Pancreas (tissue), 10 donors: ENCODE measurements at regions not wholly inside any gene's neighbourhood (a gene's known extent, or its start where the extent isn't known, plus 50 kb on each side); places are given as distances from the start of the nearest gene placed in this dataset.
"Not testable (repeated sequence)": the region's sequence is repeated elsewhere in the genome, so short reads cannot be mapped to it uniquely, and the experiment has no call there.

Experiments used
- ATAC-seq, 4 donors: fragments of 200-7000 bp; cut with Tn5 transposase; one replicate each; pipeline versions ENCODE4 v1.8.0 to v1.9.1; 2020; ENCODE audit warnings: mild to moderate bottlenecking in 4 of 4, moderate library complexity in 4 of 4
- DNase-seq, 6 donors: peaks; one replicate each; pipeline ENCODE4 v3.0.0-alpha.2; 2020
- FAIRE-seq: peaks from 2 replicates; lab custom pipeline; 2012; peaks lifted over from hg19 to GRCh38; lab: Jason Lieb, UNC
- H3K27ac ChIP-seq, 4 donors: fragments of 200-600 bp; sonication (generic); 1 replicate in 3 of 4; 2 replicates in 1 of 4; pipeline versions ENCODE4 v1.5.0 to v1.8.0; 2020
- H3K27me3 ChIP-seq, 4 donors: fragments of 200-600 bp; one replicate each; pipeline ENCODE4 v1.8.0; 2021
- H3K36me3 ChIP-seq, 3 donors: fragments of 200-600 bp; sonication (generic) in 1 of 3; one replicate each; pipeline versions ENCODE4 v1.5.0 to v1.8.0; 2020 to 2021
- H3K4me1 ChIP-seq, 3 donors: fragments of 200-600 bp; one replicate each; pipeline ENCODE4 v1.8.0; 2021
- H3K4me3 ChIP-seq, 4 donors: fragments of 200-600 bp; sonication (generic) in 2 of 4; one replicate each; pipeline versions ENCODE4 v1.5.0 to v1.8.0; 2020 to 2021
- H3K9me3 ChIP-seq, 4 donors: fragments of 200-600 bp; one replicate each; pipeline ENCODE4 v1.8.0; 2021
- WGBS, 2 donors: extraction: QIAGEN DNeasy Blood & Tissue Kit; methylation state at CpG; one replicate each; pipeline ENCODE4 v1.1.7; 2013; 5-methylcytosine and 5-hydroxymethylcytosine counted together
- intact Hi-C, 3 donors: fragments of 100-400 bp; cut with DNase I; formaldehyde crosslinking; loops; one replicate each; pipeline versions ENCODE4 v1.11.1 to v1.14.2; 2022
- TF ChIP-seq, protein P1 (sequence below), 4 donors: fragments of 200-600 bp; sonication (generic) in 3 of 4; IDR thresholded peaks; one replicate each; pipeline versions ENCODE4 v1.5.0 to v1.8.0; 2021; ENCODE audit warnings: antibody characterized with exemption in 4 of 4
- donor health status: healthy with polysubstance abuse.
- donor health status: DM: no; HTN: no; CAD: no; lungs with moderate emphysema.
- donor health status: DM: no; HTN: no; CAD: no.
- donor health status: control.
- donor health status: control.
- donor health status: Bipolar disorder and iron deficiency.
- donor health status: DM: yes; HTN: yes; CAD: no.
- donor health status: DM: no; HTN: no; CAD: no.
- donor health status: DM: no; HTN: no; CAD: no.
- donor health status: DM: yes; HTN: yes; CAD: no.

- H3K4me1 ChIP-seq: peaks cover 0 to 4% (median 0%) of the 10 kb centered on the region in 3 donors
- FAIRE-seq (no peak), DNase-seq (no peak), ATAC-seq (peak in 3 of 4 donors; percentile 40 to 63 (median 63))
- H3K36me3 ChIP-seq: no peaks in the 10 kb centered on the region
- intact Hi-C loops: no loop called here
- H3K27me3 ChIP-seq: no peaks in the 10 kb centered on the region
- TF ChIP-seq, protein P1, sequence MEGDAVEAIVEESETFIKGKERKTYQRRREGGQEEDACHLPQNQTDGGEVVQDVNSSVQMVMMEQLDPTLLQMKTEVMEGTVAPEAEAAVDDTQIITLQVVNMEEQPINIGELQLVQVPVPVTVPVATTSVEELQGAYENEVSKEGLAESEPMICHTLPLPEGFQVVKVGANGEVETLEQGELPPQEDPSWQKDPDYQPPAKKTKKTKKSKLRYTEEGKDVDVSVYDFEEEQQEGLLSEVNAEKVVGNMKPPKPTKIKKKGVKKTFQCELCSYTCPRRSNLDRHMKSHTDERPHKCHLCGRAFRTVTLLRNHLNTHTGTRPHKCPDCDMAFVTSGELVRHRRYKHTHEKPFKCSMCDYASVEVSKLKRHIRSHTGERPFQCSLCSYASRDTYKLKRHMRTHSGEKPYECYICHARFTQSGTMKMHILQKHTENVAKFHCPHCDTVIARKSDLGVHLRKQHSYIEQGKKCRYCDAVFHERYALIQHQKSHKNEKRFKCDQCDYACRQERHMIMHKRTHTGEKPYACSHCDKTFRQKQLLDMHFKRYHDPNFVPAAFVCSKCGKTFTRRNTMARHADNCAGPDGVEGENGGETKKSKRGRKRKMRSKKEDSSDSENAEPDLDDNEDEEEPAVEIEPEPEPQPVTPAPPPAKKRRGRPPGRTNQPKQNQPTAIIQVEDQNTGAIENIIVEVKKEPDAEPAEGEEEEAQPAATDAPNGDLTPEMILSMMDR (IDR thresholded peaks at IDR 0.05): no peak
- no peak overlapping the region for H3K27ac ChIP-seq
- no peaks in the 10 kb centered on the region for H3K9me3 ChIP-seq
- H3K4me3 ChIP-seq: no peak overlapping the region
These were observed 71.1 kb upstream of the FMNL2 start for GRCh38 chr2:152263911-152264310.

- ATAC-seq, intact Hi-C loops, DNase-seq, FAIRE-seq, H3K9me3 ChIP-seq, H3K27ac ChIP-seq, H3K4me3 ChIP-seq, H3K27me3 ChIP-seq, H3K4me1 ChIP-seq, H3K36me3 ChIP-seq: not testable (repeated sequence)
- whole genome bisulfite sequencing, 2 donors: 71 to 72% methylated on average over 2 of the region's 2 CpGs
These were observed 61.2 kb upstream of the FMNL2 start for GRCh38 chr2:152273732-152274260.

GRCh38 chr2:152277896-152278295, 57.1 kb upstream of the FMNL2 start:
- intact Hi-C loops, DNase-seq, H3K27me3 ChIP-seq, H3K27ac ChIP-seq, ATAC-seq, FAIRE-seq, H3K36me3 ChIP-seq, H3K4me1 ChIP-seq, H3K4me3 ChIP-seq, H3K9me3 ChIP-seq: not testable (repeated sequence)
- 81 to 83% methylated on average over 6 of the region's 6 CpGs for WGBS, 2 donors

DNA sequence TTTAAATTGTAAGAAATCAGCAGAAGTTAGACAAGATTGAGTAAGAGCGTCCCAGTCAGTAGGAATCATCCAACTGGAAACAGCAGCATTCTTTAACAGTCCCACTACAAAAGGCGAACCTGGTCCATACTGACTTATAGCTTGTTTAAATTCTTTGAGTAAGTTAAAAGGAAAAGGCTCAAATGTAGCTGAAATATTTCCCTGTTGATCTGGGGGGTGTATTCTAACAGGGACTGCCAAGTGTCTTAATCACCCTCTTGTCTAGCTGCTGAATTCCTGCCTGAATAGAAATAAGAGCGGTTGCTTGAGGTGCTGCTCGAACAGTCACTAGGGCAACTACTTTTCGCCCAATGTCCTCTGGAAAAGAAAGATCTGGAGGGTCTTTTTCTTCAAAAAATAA, 56.4 kb upstream of the FMNL2 start:
- no peaks in the 10 kb centered on the region for H3K27me3 ChIP-seq
- no peak overlapping the region for H3K27ac ChIP-seq
- DNase-seq (no peak), ATAC-seq (no peak), FAIRE-seq (no peak)
- intact Hi-C loops: no loop called here
- no peaks in the 10 kb centered on the region for H3K36me3 ChIP-seq
- H3K9me3 ChIP-seq: no peaks in the 10 kb centered on the region
- TF ChIP-seq, protein P1 (IDR thresholded peaks at IDR 0.05): no peak
- H3K4me1 ChIP-seq: no peaks in the 10 kb centered on the region
- 89 to 94% methylated on average over 5 of the region's 5 CpGs for WGBS, 2 donors
- no peak overlapping the region for H3K4me3 ChIP-seq

DNA sequence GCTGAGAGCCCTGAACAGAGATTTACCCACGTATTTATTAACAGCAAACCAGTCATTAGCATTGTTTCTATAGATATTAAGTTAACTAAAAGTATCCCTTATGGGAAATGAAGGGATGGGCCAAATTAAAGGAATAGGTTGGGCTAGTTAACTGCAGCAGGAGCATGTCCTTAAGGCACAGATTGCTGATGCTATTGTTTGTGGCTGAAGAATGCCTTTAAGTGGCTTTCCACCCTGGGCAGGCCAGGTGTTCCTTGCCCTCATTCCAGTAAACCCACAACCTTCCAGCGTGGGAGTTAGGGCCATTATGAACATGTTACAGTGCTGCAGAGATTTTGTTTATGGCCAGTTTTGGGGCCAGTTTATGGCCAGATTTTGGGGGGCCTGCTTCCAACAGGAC, 55.6 kb upstream of the FMNL2 start:
- H3K4me3 ChIP-seq, intact Hi-C loops, H3K4me1 ChIP-seq, ATAC-seq, H3K36me3 ChIP-seq, H3K27me3 ChIP-seq, H3K27ac ChIP-seq, DNase-seq, FAIRE-seq, H3K9me3 ChIP-seq: not testable (repeated sequence)
- 76 to 83% methylated on average over 2 of the region's 2 CpGs for WGBS, 2 donors

GRCh38 chr2:152280780-152281179, 54.2 kb upstream of the FMNL2 start:
- H3K27ac ChIP-seq: no peak overlapping the region
- DNase-seq: no peak
- intact Hi-C loops: no loop called here
- H3K4me1 ChIP-seq: no peaks in the 10 kb centered on the region
- ATAC-seq: no peak
- FAIRE-seq: no peak
- TF ChIP-seq, protein P1 (IDR thresholded peaks at IDR 0.05): no peak
- H3K27me3 ChIP-seq: no peaks in the 10 kb centered on the region
- H3K36me3 ChIP-seq: no peaks in the 10 kb centered on the region
- H3K4me3 ChIP-seq: no peak overlapping the region
- no peaks in the 10 kb centered on the region for H3K9me3 ChIP-seq
- WGBS, 2 donors: 80 to 93% methylated on average over 2 of the region's 2 CpGs
